ENCODE measurements at regions not wholly inside any gene's neighbourhood (a gene's known extent, or its start where the extent isn't known, plus 50 kb on each side); places are given as distances from the start of the nearest gene placed in this dataset.

GRCh38 chr7:25752967-25753791 is 398.8 kb upstream of the NFE2L3 start:
- FAIRE-seq = no peak
- no peak for DNase-seq (ENCODE audit: extremely low spot score, insufficient read length, low read depth)

DNA sequence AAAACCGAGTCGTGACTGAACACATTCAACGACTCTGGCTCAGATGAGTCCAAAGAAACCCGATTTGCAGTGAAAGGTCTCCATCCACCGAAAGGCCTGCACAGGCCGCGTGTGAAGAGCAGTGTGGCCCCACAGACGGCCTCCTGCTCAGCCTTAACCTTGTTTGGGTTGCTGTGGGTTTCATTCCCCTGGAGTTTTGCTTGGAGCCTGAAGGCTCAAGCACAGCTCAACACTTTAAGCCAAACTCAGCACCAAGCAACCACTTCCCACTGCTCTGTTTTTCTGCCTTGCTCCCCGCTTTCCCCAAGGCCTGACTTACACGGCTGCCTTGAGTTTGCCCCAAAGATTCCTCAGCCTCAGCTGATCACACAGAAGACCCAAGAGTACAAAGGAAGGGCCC is 398.2 kb upstream of the NFE2L3 start:
- no peak for DNase-seq (ENCODE audit: extremely low spot score, insufficient read length, low read depth)
- FAIRE-seq = no peak

DNA sequence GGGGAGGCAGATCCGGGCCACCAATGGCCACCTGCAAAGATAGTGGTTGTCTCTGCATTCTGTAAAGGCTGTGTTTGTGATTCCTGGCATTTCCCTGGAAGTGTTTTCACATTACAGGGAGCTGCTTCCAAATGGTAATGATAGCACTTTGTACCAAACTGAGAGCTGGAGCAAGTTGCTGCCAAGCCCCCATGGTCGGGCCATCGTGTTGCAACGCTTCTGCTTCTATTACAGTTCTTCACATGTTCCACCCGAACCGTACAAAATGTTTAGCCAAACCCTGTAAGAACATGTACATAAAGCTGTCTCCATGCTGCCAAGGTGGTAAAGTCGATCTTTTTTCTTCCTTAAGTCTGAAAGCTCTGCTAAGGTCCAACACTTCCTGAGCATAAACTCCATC is 397.7 kb upstream of the NFE2L3 start:
- FAIRE-seq (no peak), DNase-seq (ENCODE audit: extremely low spot score, insufficient read length, low read depth) (no peak)

DNA sequence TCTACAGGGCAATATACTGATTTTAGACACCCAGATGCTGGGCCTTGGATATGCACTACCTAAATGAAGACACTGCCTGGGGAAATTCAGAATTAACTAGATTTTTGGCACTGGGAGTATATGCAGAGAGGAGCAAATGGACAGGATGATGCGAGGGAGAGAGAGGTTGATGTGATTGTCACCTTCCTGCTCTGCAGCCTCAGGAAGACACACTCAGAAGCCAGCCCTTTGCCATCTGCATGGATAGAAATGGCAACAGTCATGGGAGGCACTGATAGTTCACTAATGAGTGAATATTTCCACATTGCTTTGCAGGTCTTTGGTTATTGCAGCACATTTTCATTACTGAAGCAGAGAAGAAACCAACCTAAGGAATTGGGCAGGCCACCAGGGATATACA is 397.2 kb upstream of the NFE2L3 start:
- FAIRE-seq = no peak
- no peak for DNase-seq (ENCODE audit: extremely low spot score, insufficient read length, low read depth)

- DNase-seq (ENCODE audit: extremely low spot score, insufficient read length, low read depth) (no peak), FAIRE-seq (no peak)
Observed at GRCh38 chr7:25756601-25757000, 395.4 kb upstream of the NFE2L3 start.

DNA sequence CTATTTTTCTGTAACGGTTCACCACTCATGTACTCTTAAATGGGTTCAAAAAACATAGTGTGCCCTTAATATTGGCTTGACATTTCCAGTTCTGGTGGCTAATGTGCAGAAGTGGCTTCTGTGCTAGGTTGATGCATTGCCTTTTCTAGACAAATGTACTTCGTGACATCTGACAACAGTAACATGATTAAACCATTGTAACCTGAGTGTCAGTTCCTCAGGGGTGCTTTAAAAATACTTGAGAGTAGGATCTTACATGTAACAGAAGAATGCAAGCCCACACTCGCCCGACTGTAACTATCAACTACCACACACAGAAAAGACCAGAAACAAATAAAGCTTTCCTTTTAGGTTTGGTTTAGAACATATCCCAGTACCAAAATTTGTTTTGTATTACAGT is 393.4 kb upstream of the NFE2L3 start:
- no peak for FAIRE-seq
- DNase-seq (ENCODE audit: extremely low spot score, insufficient read length, low read depth) = no peak

GRCh38 chr7:25759286-25759685 is 392.7 kb upstream of the NFE2L3 start:
- DNase-seq (ENCODE audit: extremely low spot score, insufficient read length, low read depth) (no peak), FAIRE-seq (no peak)

- no peak for DNase-seq (ENCODE audit: extremely low spot score, insufficient read length, low read depth)
- FAIRE-seq = no peak
Observed at GRCh38 chr7:25759748-25760147, 392.2 kb upstream of the NFE2L3 start.

DNA sequence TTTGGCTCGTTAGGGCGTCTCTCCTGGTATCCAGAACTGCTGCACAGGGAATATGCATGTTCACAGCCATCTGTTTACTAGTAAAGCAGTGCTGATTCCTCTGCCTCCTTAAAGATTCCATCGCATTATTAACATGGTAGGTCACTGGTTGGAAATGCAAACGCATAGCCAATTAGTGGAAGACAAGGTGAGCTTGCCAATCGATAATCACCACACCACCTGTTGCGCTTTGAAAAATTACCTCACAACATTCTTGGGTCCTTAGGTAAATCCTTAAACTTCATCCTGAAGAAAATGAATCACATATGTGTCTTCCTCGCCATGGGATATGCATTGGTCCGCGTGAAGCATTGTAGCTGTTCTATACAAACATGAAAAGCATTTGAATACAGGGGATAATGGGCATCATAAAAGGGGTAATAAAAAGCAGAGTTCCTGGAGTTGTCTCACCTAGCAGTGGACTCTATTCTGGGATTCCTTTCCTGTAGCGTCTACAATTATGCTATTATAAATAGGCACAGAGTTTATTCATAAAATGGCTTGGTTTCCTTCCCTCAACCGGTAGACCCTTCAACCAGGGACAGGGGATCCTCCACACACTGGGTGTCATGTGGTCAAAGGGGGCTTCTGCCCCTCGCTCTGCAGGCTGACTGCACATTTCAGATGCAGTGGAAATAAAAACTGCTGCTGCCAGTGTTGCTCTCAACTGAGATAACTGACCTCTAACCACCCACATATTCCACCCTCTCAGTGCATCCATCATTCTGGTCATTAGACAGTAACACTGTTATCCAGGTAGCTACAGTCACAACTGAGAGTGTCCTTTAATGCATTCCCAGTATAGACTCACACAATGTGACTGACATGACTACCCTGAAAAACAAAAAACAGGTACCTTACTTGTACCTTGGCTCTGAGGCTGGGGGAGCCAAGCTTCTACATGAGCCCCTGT is 389.2 kb upstream of the NFE2L3 start:
- FAIRE-seq (no peak), DNase-seq (ENCODE audit: extremely low spot score, insufficient read length, low read depth) (no peak)

GRCh38 chr7:25763463-25763860 is 388.5 kb upstream of the NFE2L3 start:
- FAIRE-seq = no peak
- no peak for DNase-seq (ENCODE audit: extremely low spot score, insufficient read length, low read depth)

DNA sequence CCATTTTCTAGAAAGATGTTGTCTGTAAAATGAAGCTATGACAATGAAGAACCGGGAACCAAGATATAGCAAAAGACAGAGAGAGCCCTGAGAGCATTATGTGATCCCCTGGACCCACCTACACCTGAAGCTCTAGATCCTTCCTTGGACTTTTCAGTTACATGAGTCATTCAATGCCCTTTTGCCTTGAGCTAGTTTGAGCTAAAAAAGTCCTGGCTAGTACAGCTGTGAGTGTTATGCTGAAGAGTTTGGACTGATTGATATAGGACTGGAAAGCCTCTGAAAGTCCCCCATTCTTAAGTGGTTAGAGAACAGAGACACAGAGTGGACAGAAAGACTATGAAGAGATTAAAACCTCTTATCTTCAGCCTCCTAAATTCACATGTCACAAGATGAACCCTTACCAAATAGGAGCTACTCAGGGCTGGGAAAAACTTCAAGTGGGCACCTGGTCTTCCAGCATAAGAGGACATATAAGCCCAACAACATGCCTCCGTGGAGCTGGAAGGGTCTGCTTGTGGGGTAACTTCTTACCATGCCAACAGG is 386.8 kb upstream of the NFE2L3 start:
- DNase-seq (ENCODE audit: extremely low spot score, insufficient read length, low read depth) = no peak
- no peak for FAIRE-seq

DNA sequence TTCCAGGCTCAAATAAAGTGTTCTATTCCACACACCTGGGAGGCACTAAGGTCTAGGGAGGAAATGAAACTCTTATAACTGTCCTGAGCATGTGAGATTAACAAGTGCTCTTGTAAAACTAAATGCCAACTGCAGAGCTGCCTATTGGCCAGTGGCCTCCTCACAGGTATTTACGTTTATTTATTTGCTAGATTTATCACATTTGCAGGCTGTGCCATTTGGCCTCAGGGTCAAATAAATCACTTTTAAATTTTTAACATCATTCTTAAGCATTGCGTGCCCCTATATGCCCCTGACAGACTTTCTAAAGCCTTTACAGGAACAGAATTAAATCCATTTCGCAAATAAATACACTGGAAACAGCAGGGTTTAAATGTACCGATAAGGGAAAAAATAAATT is 381.8 kb upstream of the NFE2L3 start:
- DNase-seq (ENCODE audit: extremely low spot score, insufficient read length, low read depth) (no peak), FAIRE-seq (no peak)

- DNase-seq (ENCODE audit: extremely low spot score, insufficient read length, low read depth) = no peak
- no peak for FAIRE-seq
Observed at GRCh38 chr7:25770670-25771069, 381.3 kb upstream of the NFE2L3 start.

- DNase-seq (ENCODE audit: extremely low spot score, insufficient read length, low read depth) (no peak), FAIRE-seq (no peak)
Observed at GRCh38 chr7:25771491-25771890, 380.5 kb upstream of the NFE2L3 start.

DNA sequence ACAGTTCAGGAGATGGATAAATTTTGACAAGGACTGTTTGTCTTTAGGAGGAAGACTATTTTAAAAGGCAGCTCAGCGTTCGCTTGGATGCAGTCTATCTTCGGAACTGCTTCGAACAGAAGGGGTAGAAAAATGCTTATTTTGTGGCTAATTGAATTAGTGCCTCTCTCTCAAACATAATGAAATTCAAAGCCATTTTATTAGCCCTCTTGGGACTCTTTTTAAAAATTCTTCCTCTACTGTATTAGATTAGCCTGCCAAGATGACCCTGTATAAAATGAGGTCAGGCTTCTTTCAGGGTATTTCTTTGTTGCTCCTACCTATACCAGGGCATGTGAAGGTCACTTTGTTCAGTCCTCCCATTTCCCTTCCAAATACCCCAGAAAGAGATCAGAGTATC is 379.2 kb upstream of the NFE2L3 start:
- no peak for FAIRE-seq
- no peak for DNase-seq (ENCODE audit: extremely low spot score, insufficient read length, low read depth)

GRCh38 chr7:25774675-25775074 is 377.3 kb upstream of the NFE2L3 start:
- no peak for FAIRE-seq
- DNase-seq (ENCODE audit: extremely low spot score, insufficient read length, low read depth) = no peak

- no peak for FAIRE-seq
- no peak for DNase-seq (ENCODE audit: extremely low spot score, insufficient read length, low read depth)
Observed at GRCh38 chr7:25775570-25775969, 376.4 kb upstream of the NFE2L3 start.

- DNase-seq (ENCODE audit: extremely low spot score, insufficient read length, low read depth) (no peak), FAIRE-seq (no peak)
Observed at GRCh38 chr7:25775999-25776743, 375.8 kb upstream of the NFE2L3 start.

GRCh38 chr7:25776744-25777123 is 375.3 kb upstream of the NFE2L3 start:
- FAIRE-seq (no peak), DNase-seq (ENCODE audit: extremely low spot score, insufficient read length, low read depth) (no peak)

DNA sequence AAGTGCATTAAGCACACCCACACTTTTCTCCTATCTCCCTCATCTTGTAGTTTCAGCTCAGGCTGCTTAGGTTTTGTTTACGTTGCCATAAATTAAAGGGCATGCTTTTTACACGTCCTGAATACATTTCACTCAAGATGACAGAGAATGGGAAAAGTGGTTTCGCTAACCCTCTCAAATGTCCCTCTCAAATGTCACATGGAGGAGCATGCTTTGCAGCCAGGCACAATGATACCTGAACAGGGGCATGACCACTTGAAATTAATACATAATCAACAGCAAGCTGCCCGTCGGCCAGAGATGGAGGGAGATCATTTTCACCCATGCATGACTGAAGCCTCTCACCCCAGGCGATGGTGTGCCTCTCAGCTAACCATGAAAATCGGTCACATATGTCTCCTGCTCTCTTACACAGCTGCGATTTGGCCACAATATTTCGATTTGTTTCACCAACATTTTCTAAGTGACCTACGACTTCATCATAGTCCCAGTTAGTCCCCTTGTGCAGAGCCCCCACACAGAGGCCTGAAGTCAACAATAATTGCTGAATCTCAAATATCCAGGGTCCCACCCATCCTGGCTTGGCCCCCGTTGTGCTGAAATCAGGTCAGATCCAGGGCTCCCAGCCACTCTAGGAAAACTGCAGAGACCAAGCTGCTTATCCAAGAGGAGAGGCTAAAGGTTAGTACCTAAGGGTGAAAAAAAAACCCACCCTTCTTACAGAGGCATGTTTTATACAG is 373.9 kb upstream of the NFE2L3 start:
- DNase-seq (ENCODE audit: extremely low spot score, insufficient read length, low read depth) (no peak), FAIRE-seq (no peak)
